ENCODE measurements at regions not wholly inside any gene's neighbourhood (a gene's known extent, or its start where the extent isn't known, plus 50 kb on each side); places are given as distances from the start of the nearest gene placed in this dataset.

DNA sequence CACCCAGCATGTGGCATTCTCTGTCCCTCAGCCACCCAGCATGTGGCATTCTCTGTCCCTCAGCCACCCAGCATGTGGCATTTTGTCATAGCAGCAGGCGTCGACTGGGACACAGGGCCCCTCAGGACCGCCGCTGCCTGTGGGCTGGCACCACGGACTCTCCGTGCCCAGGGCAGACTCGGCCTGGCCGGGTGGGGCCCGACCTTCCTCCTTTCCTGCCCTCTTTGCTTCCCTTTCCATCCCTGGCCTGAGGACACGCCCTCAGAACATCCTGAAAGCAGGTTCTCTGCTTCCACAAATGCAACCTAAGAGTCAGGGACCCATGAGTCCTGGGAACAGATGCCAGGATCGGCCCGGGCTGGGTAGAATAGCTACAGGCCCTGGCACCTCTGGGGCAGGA, 291.4 kb upstream of the SALL3 start:
- Histone ChIP-seq H3K4me2 (ENCODE audit: insufficient read depth, low read length, poor library complexity, severe bottlenecking) (no peak overlapping the region), H2BK120ac (ENCODE audit: low read depth, low read length) (no peak overlapping the region), H3K4me3 (ENCODE audit: low read length in 2 of 2) (no peak overlapping the region), H3K9ac (ENCODE audit: low read depth, low read length, poor library complexity) (no peak overlapping the region), H3K79me1 (ENCODE audit: low read depth, low read length) (no peaks in the 10 kb centered on the region), H3K36me3 (replicated peaks in 1 of 2; ENCODE audit: control insufficient read depth in 2 of 2, insufficient read depth in 2 of 2, low read length in 2 of 2) (no peaks in the 10 kb centered on the region), H4K91ac (ENCODE audit: low read depth, low read length, poor library complexity) (no peak overlapping the region), H3K23ac (ENCODE audit: low read depth, low read length, poor library complexity) (peak overlapping the region; percentile 25), H2AK5ac (ENCODE audit: low read depth, low read length) (peak overlapping the region; percentile 22), H4K8ac (ENCODE audit: low read depth, low read length) (no peak overlapping the region), H3K27me3 (ENCODE audit: control insufficient read depth in 3 of 3, insufficient read depth in 3 of 3, low read depth in 1 of 3, low read length in 3 of 3) (no peaks in the 10 kb centered on the region), H3K4me1 (ENCODE audit: control insufficient read depth in 2 of 2, insufficient read depth in 1 of 2, low read depth in 1 of 2, low read length in 2 of 2) (no peaks in the 10 kb centered on the region), H3K14ac (ENCODE audit: low read length) (no peak overlapping the region), H2BK12ac (ENCODE audit: low read length) (no peak overlapping the region), H3K27ac (replicated peaks; ENCODE audit: low read length) (no peak overlapping the region), H2BK15ac (ENCODE audit: low read length) (no peak overlapping the region), H3K18ac (ENCODE audit: low read length) (no peak overlapping the region), H3K4ac (ENCODE audit: low read length) (no peak overlapping the region), H2AFZ (ENCODE audit: low read length) (no peak overlapping the region), H3K9me3 (replicated peaks in 1 of 2; ENCODE audit: control insufficient read depth in 2 of 2, insufficient read depth in 1 of 2, low read depth in 1 of 2, low read length in 2 of 2) (no peaks in the 10 kb centered on the region), H2BK5ac (ENCODE audit: low read length) (no peak overlapping the region)
- WGBS, 2 donors (ENCODE audit: extremely low coverage in 2 of 2, insufficient read length in 2 of 2, insufficient replicate concordance in 1 of 2): no CpG with 5 or more reads among the region's 12 CpGs
- no peak for DNase-seq (ENCODE audit: low spot score)

- Histone ChIP-seq H3K14ac (ENCODE audit: low read length) (no peak overlapping the region), H3K4me3 (ENCODE audit: low read length in 2 of 2) (no peak overlapping the region), H4K8ac (ENCODE audit: low read depth, low read length) (no peak overlapping the region), H2BK120ac (ENCODE audit: low read depth, low read length) (no peak overlapping the region), H3K36me3 (replicated peaks in 1 of 2; ENCODE audit: control insufficient read depth in 2 of 2, insufficient read depth in 2 of 2, low read length in 2 of 2) (no peaks in the 10 kb centered on the region), H3K4me1 (ENCODE audit: control insufficient read depth in 2 of 2, insufficient read depth in 1 of 2, low read depth in 1 of 2, low read length in 2 of 2) (no peaks in the 10 kb centered on the region), H2AK5ac (ENCODE audit: low read depth, low read length) (peak overlapping the region; percentile 30), H3K18ac (ENCODE audit: low read length) (peak overlapping the region; percentile 22), H3K4ac (ENCODE audit: low read length) (no peak overlapping the region), H3K9ac (ENCODE audit: low read depth, low read length, poor library complexity) (no peak overlapping the region), H3K9me3 (replicated peaks in 1 of 2; ENCODE audit: control insufficient read depth in 2 of 2, insufficient read depth in 1 of 2, low read depth in 1 of 2, low read length in 2 of 2) (no peaks in the 10 kb centered on the region), H4K91ac (ENCODE audit: low read depth, low read length, poor library complexity) (no peak overlapping the region), H2AFZ (ENCODE audit: low read length) (no peak overlapping the region), H3K23ac (ENCODE audit: low read depth, low read length, poor library complexity) (no peak overlapping the region), H3K27me3 (ENCODE audit: control insufficient read depth in 3 of 3, insufficient read depth in 3 of 3, low read depth in 1 of 3, low read length in 3 of 3) (no peaks in the 10 kb centered on the region), H2BK12ac (ENCODE audit: low read length) (no peak overlapping the region), H3K79me1 (ENCODE audit: low read depth, low read length) (no peaks in the 10 kb centered on the region), H2BK5ac (ENCODE audit: low read length) (no peak overlapping the region), H2BK15ac (ENCODE audit: low read length) (no peak overlapping the region), H3K27ac (replicated peaks; ENCODE audit: low read length) (no peak overlapping the region), H3K4me2 (ENCODE audit: insufficient read depth, low read length, poor library complexity, severe bottlenecking) (no peak overlapping the region)
- DNase-seq (ENCODE audit: low spot score): no peak
- WGBS, 2 donors (ENCODE audit: extremely low coverage in 2 of 2, insufficient read length in 2 of 2, insufficient replicate concordance in 1 of 2): no CpG with 5 or more reads among the region's 11 CpGs
Measured at GRCh38 chr18:78688916-78689315, 290.7 kb upstream of the SALL3 start.

DNA sequence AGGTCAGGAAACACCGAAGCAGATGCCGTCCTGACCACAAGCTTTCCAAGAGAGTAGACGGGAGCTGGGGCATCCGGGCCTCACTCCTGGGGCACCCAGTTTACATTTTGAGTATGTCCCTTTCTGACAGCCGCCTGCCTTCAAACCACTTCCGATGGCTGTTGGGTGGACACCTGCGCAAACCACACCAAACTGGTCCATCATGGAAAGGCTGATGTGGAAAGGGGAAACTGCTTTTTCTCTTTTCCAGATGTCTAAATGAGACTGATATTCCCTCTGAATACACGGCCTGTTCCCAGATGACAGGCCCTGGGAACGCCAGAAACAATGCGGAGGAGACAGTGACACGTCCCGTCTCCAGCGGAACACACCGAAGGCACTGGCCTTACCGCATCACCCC, 290.0 kb upstream of the SALL3 start:
- no peak overlapping the region for H2BK5ac ChIP-seq (ENCODE audit: low read length)
- no CpG with 5 or more reads among the region's 15 CpGs for WGBS, 2 donors (ENCODE audit: extremely low coverage in 2 of 2, insufficient read length in 2 of 2, insufficient replicate concordance in 1 of 2)
- H3K27ac ChIP-seq (replicated peaks; ENCODE audit: low read length): no peak overlapping the region

GRCh38 chr18:78692105-78692504, 287.5 kb upstream of the SALL3 start:
- WGBS, 2 donors (ENCODE audit: extremely low coverage in 2 of 2, insufficient read length in 2 of 2, insufficient replicate concordance in 1 of 2): no CpG with 5 or more reads among the region's 1 CpG
- Histone ChIP-seq H4K91ac (ENCODE audit: low read depth, low read length, poor library complexity) (no peak overlapping the region), H2BK120ac (ENCODE audit: low read depth, low read length) (no peak overlapping the region), H4K8ac (ENCODE audit: low read depth, low read length) (no peak overlapping the region), H3K9ac (ENCODE audit: low read depth, low read length, poor library complexity) (no peak overlapping the region), H2BK5ac (ENCODE audit: low read length) (no peak overlapping the region), H3K27me3 (ENCODE audit: control insufficient read depth in 3 of 3, insufficient read depth in 3 of 3, low read depth in 1 of 3, low read length in 3 of 3) (no peaks in the 10 kb centered on the region), H3K9me3 (replicated peaks in 1 of 2; ENCODE audit: control insufficient read depth in 2 of 2, insufficient read depth in 1 of 2, low read depth in 1 of 2, low read length in 2 of 2) (no peaks in the 10 kb centered on the region), H2BK15ac (ENCODE audit: low read length) (no peak overlapping the region), H3K4me2 (ENCODE audit: insufficient read depth, low read length, poor library complexity, severe bottlenecking) (no peak overlapping the region), H2BK12ac (ENCODE audit: low read length) (no peak overlapping the region), H3K27ac (replicated peaks; ENCODE audit: low read length) (no peak overlapping the region), H3K79me1 (ENCODE audit: low read depth, low read length) (no peaks in the 10 kb centered on the region), H3K4me1 (ENCODE audit: control insufficient read depth in 2 of 2, insufficient read depth in 1 of 2, low read depth in 1 of 2, low read length in 2 of 2) (no peaks in the 10 kb centered on the region), H2AK5ac (ENCODE audit: low read depth, low read length) (no peak overlapping the region), H3K36me3 (replicated peaks in 1 of 2; ENCODE audit: control insufficient read depth in 2 of 2, insufficient read depth in 2 of 2, low read length in 2 of 2) (no peaks in the 10 kb centered on the region), H2AFZ (ENCODE audit: low read length) (no peak overlapping the region), H3K4ac (ENCODE audit: low read length) (no peak overlapping the region), H3K18ac (ENCODE audit: low read length) (no peak overlapping the region), H3K14ac (ENCODE audit: low read length) (no peak overlapping the region), H3K4me3 (ENCODE audit: low read length in 2 of 2) (no peak overlapping the region), H3K23ac (ENCODE audit: low read depth, low read length, poor library complexity) (no peak overlapping the region)
- DNase-seq (ENCODE audit: low spot score): no peak

More for the DNA sequence above, 290.0 kb upstream of the SALL3 start:
- no peak overlapping the region for H3K4me3 ChIP-seq (ENCODE audit: low read length in 2 of 2)
- H3K23ac ChIP-seq (ENCODE audit: low read depth, low read length, poor library complexity): no peak overlapping the region
- H3K4me1 ChIP-seq (ENCODE audit: control insufficient read depth in 2 of 2, insufficient read depth in 1 of 2, low read depth in 1 of 2, low read length in 2 of 2): no peaks in the 10 kb centered on the region
- H3K9me3 ChIP-seq (replicated peaks in 1 of 2; ENCODE audit: control insufficient read depth in 2 of 2, insufficient read depth in 1 of 2, low read depth in 1 of 2, low read length in 2 of 2): no peaks in the 10 kb centered on the region
- no peak overlapping the region for H4K8ac ChIP-seq (ENCODE audit: low read depth, low read length)
- H3K18ac ChIP-seq (ENCODE audit: low read length): no peak overlapping the region
- DNase-seq (ENCODE audit: low spot score): no peak
- H4K91ac ChIP-seq (ENCODE audit: low read depth, low read length, poor library complexity): no peak overlapping the region
- H3K4ac ChIP-seq (ENCODE audit: low read length): no peak overlapping the region
- H2BK12ac ChIP-seq (ENCODE audit: low read length): no peak overlapping the region
- no peaks in the 10 kb centered on the region for H3K27me3 ChIP-seq (ENCODE audit: control insufficient read depth in 3 of 3, insufficient read depth in 3 of 3, low read depth in 1 of 3, low read length in 3 of 3)
- H2BK120ac ChIP-seq (ENCODE audit: low read depth, low read length): no peak overlapping the region
- H2AFZ ChIP-seq (ENCODE audit: low read length): no peak overlapping the region
- H2AK5ac ChIP-seq (ENCODE audit: low read depth, low read length): no peak overlapping the region
- no peak overlapping the region for H3K14ac ChIP-seq (ENCODE audit: low read length)
- no peaks in the 10 kb centered on the region for H3K79me1 ChIP-seq (ENCODE audit: low read depth, low read length)
- H3K4me2 ChIP-seq (ENCODE audit: insufficient read depth, low read length, poor library complexity, severe bottlenecking): no peak overlapping the region
- H2BK15ac ChIP-seq (ENCODE audit: low read length): no peak overlapping the region
- H3K9ac ChIP-seq (ENCODE audit: low read depth, low read length, poor library complexity): no peak overlapping the region
- no peaks in the 10 kb centered on the region for H3K36me3 ChIP-seq (replicated peaks in 1 of 2; ENCODE audit: control insufficient read depth in 2 of 2, insufficient read depth in 2 of 2, low read length in 2 of 2)

Measured in neuronal stem cell (in vitro differentiated cells).